ENCODE measurements at regions not wholly inside any gene's neighbourhood (a gene's known extent, or its start where the extent isn't known, plus 50 kb on each side); places are given as distances from the start of the nearest gene placed in this dataset.
"Not testable (repeated sequence)": the region's sequence is repeated elsewhere in the genome, so short reads cannot be mapped to it uniquely, and the experiment has no call there.

- no peaks in the 10 kb centered on the region for H3K36me3 ChIP-seq
- no peak overlapping the region for H3K27ac ChIP-seq
- no peaks in the 10 kb centered on the region for H3K4me1 ChIP-seq
- intact Hi-C loops (cut with DNase I): no loop called here
- TF ChIP-seq CTCF (IDR thresholded peaks at IDR 0.05): no peak
- ATAC-seq: no peak
- H3K27me3 ChIP-seq: peaks cover 0 to 11% of the 10 kb centered on the region in 2 donors
- DNase-seq: no peak
- H3K4me3 ChIP-seq: no peak overlapping the region
- peaks cover 0 to 11% of the 10 kb centered on the region in 2 donors for H3K9me3 ChIP-seq
These were observed 221.0 kb downstream of the UTP18 start for GRCh38 chr17:51481370-51481769.

- H3K36me3 ChIP-seq; DNase-seq; H3K4me3 ChIP-seq; H3K27ac ChIP-seq; ATAC-seq; H3K4me1 ChIP-seq; intact Hi-C loops (cut with DNase I): not testable (repeated sequence)
- H3K27me3 ChIP-seq: peaks cover 0 to 16% of the 10 kb centered on the region in 2 donors
- H3K9me3 ChIP-seq: peaks cover 0 to 11% of the 10 kb centered on the region in 2 donors
These were observed 221.9 kb downstream of the UTP18 start for GRCh38 chr17:51482248-51482647.

- no peak for TF ChIP-seq CTCF (IDR thresholded peaks at IDR 0.05)
- intact Hi-C loops (cut with DNase I): no loop called here
- H3K4me1 ChIP-seq: no peaks in the 10 kb centered on the region
- peaks cover 0 to 6% of the 10 kb centered on the region in 2 donors for H3K27me3 ChIP-seq
- peak; percentile 94 for ATAC-seq
- H3K9me3 ChIP-seq: peaks cover 0 to 11% of the 10 kb centered on the region in 2 donors
- DNase-seq: no peak
- H3K36me3 ChIP-seq: no peaks in the 10 kb centered on the region
- no peak overlapping the region for H3K27ac ChIP-seq
- H3K4me3 ChIP-seq: no peak overlapping the region
These were observed 225.7 kb downstream of the UTP18 start for GRCh38 chr17:51486091-51486490.

GRCh38 chr17:51486885-51487520 lies 226.7 kb downstream of the UTP18 start:
- intact Hi-C loops (cut with DNase I): no loop called here
- Histone ChIP-seq H3K4me3 (no peak overlapping the region), H3K27ac (no peak overlapping the region), H3K27me3 (peaks cover 0 to 6% of the 10 kb centered on the region in 2 donors), H3K4me1 (no peaks in the 10 kb centered on the region), H3K9me3 (peaks cover 0 to 2% of the 10 kb centered on the region in 2 donors), H3K36me3 (no peaks in the 10 kb centered on the region)
- ATAC-seq (no peak), DNase-seq (no peak)
- TF ChIP-seq CTCF (IDR thresholded peaks at IDR 0.05): no peak

GRCh38 chr17:51487947-51488346 lies 227.6 kb downstream of the UTP18 start:
- no peak overlapping the region for H3K27ac ChIP-seq
- H3K9me3 ChIP-seq: no peaks in the 10 kb centered on the region
- peak in 1 of 4 donors; percentile 13 for DNase-seq
- H3K27me3 ChIP-seq: peaks cover 0 to 6% of the 10 kb centered on the region in 2 donors
- intact Hi-C loops (cut with DNase I): no loop called here
- no peaks in the 10 kb centered on the region for H3K4me1 ChIP-seq
- H3K36me3 ChIP-seq: no peaks in the 10 kb centered on the region
- peak; percentile 53 for ATAC-seq
- no peak for TF ChIP-seq CTCF (IDR thresholded peaks at IDR 0.05)
- no peak overlapping the region for H3K4me3 ChIP-seq

- TF ChIP-seq CTCF (IDR thresholded peaks at IDR 0.05): no peak
- intact Hi-C loops (cut with DNase I): no loop called here
- H3K9me3 ChIP-seq: no peaks in the 10 kb centered on the region
- no peak overlapping the region for H3K27ac ChIP-seq
- no peak overlapping the region for H3K4me3 ChIP-seq
- no peaks in the 10 kb centered on the region for H3K36me3 ChIP-seq
- H3K27me3 ChIP-seq: peaks cover 0 to 6% of the 10 kb centered on the region in 2 donors
- peak in 1 of 4 donors; percentile 62 for DNase-seq
- no peaks in the 10 kb centered on the region for H3K4me1 ChIP-seq
- ATAC-seq: peak; percentile 92
These were observed 231.1 kb downstream of the UTP18 start for GRCh38 chr17:51491416-51491815.

Measured in left lung (tissue), 4 donors.